CD4-positive, alpha-beta T cell (primary cell): ENCODE measurements at regions not wholly inside any gene's neighbourhood (a gene's known extent, or its start where the extent isn't known, plus 50 kb on each side); places are given as distances from the start of the nearest gene placed in this dataset.

Source experiments
- ATAC-seq: fragments of 200-7000 bp; cut with Tn5 transposase; one replicate; pipeline ENCODE4 v1.10.0; 2022; ENCODE audit warnings: mild to moderate bottlenecking; ENCODE audit not compliant: poor library complexity
- CTCF ChIA-PET: fragments of 350-600 bp; sonication (Branson Sonifier 250); formaldehyde crosslinking; loops from one replicate; lab custom pipeline; 2021; ENCODE audit warnings: antibody characterized with exemption, inconsistent platforms; lab: Charles Lee
- POLR2A ChIA-PET: fragments of 350-600 bp; sonication (Branson Sonifier 250); formaldehyde crosslinking; loops from one replicate; lab custom pipeline; 2021; ENCODE audit warnings: antibody characterized with exemption, inconsistent platforms; lab: Charles Lee
- DNase-seq, 14 experiments: peaks; one replicate each; pipeline ENCODE4 v3.0.0-alpha.2; 2013 to 2020; ENCODE audit warnings: mixed read lengths in 2 of 14
- H3K27ac ChIP-seq, 2 donors: one replicate each; pipeline versions ENCODE4 v1.5.1 to v1.7.0; 2013; ENCODE audit warnings: low read length in 2 of 2, low read depth in 1 of 2, mild to moderate bottlenecking in 1 of 2
- H3K27me3 ChIP-seq, 2 experiments: 1 replicate in 1 of 2; 2 replicates in 1 of 2; pipeline versions ENCODE4 v1.6.1 to v1.7.0; 2013; ENCODE audit warnings: low read length in 2 of 2, control low read depth in 1 of 2, mild to moderate bottlenecking in 1 of 2, moderate library complexity in 1 of 2; ENCODE audit not compliant: insufficient read depth in 2 of 2, control insufficient read depth in 1 of 2
- H3K36me3 ChIP-seq: one replicate; pipeline ENCODE4 v1.6.1; 2013; ENCODE audit warnings: low read length, control low read depth; ENCODE audit not compliant: insufficient read depth
- H3K4me1 ChIP-seq: one replicate; pipeline ENCODE4 v1.6.1; 2013; ENCODE audit warnings: low read length, control low read depth; ENCODE audit not compliant: insufficient read depth
- H3K4me3 ChIP-seq: one replicate; pipeline ENCODE4 v1.5.1; 2013; ENCODE audit warnings: mild to moderate bottlenecking, low read length, moderate library complexity
- H3K9me3 ChIP-seq, 2 experiments: 1 replicate in 1 of 2; 2 replicates in 1 of 2; pipeline versions ENCODE4 v1.6.1 to v1.7.0; 2013; ENCODE audit warnings: low read length in 2 of 2, mild to moderate bottlenecking in 2 of 2, control low read depth in 1 of 2, moderate library complexity in 1 of 2; ENCODE audit not compliant: control insufficient read depth in 1 of 2, insufficient read depth in 1 of 2
- H3K27ac Mint-ChIP-seq: one replicate; pipeline ENCODE4 v1.8.0; 2020; ENCODE audit warnings: mixed read lengths
- H3K27me3 Mint-ChIP-seq: one replicate; pipeline ENCODE4 v1.8.0; 2021; ENCODE audit warnings: mixed read lengths
- H3K36me3 Mint-ChIP-seq: one replicate; pipeline ENCODE4 v1.8.0; 2021; ENCODE audit warnings: low read depth, mixed read lengths
- H3K4me1 Mint-ChIP-seq: one replicate; pipeline ENCODE4 v1.8.0; 2021; ENCODE audit warnings: low read depth, mixed read lengths
- H3K4me3 Mint-ChIP-seq: one replicate; pipeline ENCODE4 v1.8.0; 2020; ENCODE audit warnings: mild to moderate bottlenecking, mixed read lengths
- H3K9me3 Mint-ChIP-seq: one replicate; pipeline ENCODE4 v1.8.0; 2020; ENCODE audit warnings: mixed read lengths
- intact Hi-C, 2 experiments: fragments of 100-400 bp; cut with DNase I in 1 of 2; cut with micrococcal nuclease in 1 of 2; formaldehyde crosslinking; loops; one replicate each; pipeline versions ENCODE4 v1.15.1 to v1.9.0; 2023 to 2025; cut with DNase I, micrococcal nuclease
- TF ChIP-seq, protein P1 (sequence below): fragments of 200-600 bp; IDR thresholded peaks from one replicate; pipeline ENCODE4 v1.8.0; 2022; ENCODE audit warnings: antibody characterized with exemption, mild to moderate bottlenecking

DNA sequence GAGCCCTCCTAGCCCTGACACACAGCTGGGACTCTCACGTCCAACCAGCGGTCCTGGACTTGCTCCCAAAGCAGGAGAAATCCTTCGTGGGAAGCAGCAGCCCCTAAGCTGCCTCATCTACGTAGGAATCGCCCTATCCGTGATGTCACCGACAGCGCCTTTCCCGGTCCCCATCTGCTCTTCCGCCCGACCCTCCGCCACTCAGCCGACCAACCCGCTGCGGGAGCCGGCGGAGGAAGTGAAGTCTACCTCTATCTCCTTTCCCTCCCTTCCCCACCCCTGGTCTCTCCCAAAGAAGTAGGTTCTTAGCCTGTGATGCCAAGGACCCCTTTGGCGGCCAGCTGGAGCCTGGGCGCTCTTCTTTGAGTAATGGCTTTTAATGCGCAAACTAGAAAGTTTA, 272.1 kb downstream of the FAM72C start:
- peaks cover 0 to 11% of the 10 kb centered on the region in 2 experiments for H3K9me3 ChIP-seq
- DNase-seq (no peak), ATAC-seq (no peak)
- no peak overlapping the region for H3K4me3 ChIP-seq
- Mint-ChIP-seq H3K27ac (no peak overlapping the region), H3K36me3 (no peaks in the 10 kb centered on the region), H3K4me1 (peaks cover 14% of the 10 kb centered on the region), H3K9me3 (no peaks in the 10 kb centered on the region), H3K4me3 (no peak overlapping the region), H3K27me3 (peaks cover 59% of the 10 kb centered on the region)
- no peaks in the 10 kb centered on the region for H3K36me3 ChIP-seq
- ChIA-PET POLR2A (no interaction called here), CTCF (no interaction called here)
- intact Hi-C loops = no loop called here
- TF ChIP-seq, protein P1, sequence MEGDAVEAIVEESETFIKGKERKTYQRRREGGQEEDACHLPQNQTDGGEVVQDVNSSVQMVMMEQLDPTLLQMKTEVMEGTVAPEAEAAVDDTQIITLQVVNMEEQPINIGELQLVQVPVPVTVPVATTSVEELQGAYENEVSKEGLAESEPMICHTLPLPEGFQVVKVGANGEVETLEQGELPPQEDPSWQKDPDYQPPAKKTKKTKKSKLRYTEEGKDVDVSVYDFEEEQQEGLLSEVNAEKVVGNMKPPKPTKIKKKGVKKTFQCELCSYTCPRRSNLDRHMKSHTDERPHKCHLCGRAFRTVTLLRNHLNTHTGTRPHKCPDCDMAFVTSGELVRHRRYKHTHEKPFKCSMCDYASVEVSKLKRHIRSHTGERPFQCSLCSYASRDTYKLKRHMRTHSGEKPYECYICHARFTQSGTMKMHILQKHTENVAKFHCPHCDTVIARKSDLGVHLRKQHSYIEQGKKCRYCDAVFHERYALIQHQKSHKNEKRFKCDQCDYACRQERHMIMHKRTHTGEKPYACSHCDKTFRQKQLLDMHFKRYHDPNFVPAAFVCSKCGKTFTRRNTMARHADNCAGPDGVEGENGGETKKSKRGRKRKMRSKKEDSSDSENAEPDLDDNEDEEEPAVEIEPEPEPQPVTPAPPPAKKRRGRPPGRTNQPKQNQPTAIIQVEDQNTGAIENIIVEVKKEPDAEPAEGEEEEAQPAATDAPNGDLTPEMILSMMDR = no peak
- H3K4me1 ChIP-seq = peaks cover 4% of the 10 kb centered on the region
- peaks cover 32 to 47% of the 10 kb centered on the region in 2 experiments for H3K27me3 ChIP-seq
- no peak overlapping the region for H3K27ac ChIP-seq

DNA sequence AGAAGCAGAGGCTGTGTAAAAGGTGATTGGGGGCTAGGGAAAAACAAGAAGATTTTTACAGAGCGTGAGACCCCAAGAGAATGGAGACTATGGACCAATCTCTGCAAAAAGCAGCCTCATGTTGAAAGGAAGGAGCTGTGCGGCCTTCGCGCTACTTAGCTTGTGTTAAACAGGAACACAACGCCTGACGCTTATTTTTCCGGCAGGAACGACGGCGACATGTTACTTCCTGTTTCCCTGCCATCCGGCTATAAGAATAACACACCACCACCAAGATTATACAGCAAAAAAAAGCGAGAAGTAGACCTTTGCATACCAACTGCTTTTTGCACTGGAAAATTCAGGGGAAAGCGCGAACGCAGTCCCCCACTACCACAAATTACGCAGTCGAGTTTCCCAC, 272.7 kb downstream of the FAM72C start:
- Histone ChIP-seq H3K36me3 (no peaks in the 10 kb centered on the region), H3K4me3 (no peak overlapping the region), H3K27ac (no peak overlapping the region), H3K4me1 (peaks cover 4% of the 10 kb centered on the region), H3K27me3 (peaks cover 34 to 53% of the 10 kb centered on the region in 2 experiments), H3K9me3 (peaks cover 0 to 11% of the 10 kb centered on the region in 2 experiments)
- ATAC-seq = no peak
- no peaks in the 10 kb centered on the region for H3K9me3 Mint-ChIP-seq
- TF ChIP-seq, protein P1 = no peak
- H3K27me3 Mint-ChIP-seq = peaks cover 65% of the 10 kb centered on the region
- H3K36me3 Mint-ChIP-seq = no peaks in the 10 kb centered on the region
- peaks cover 14% of the 10 kb centered on the region for H3K4me1 Mint-ChIP-seq
- ChIA-PET POLR2A (no interaction called here), CTCF (no interaction called here)
- no peak overlapping the region for H3K27ac Mint-ChIP-seq
- no peak overlapping the region for H3K4me3 Mint-ChIP-seq
- intact Hi-C loops = no loop called here
- DNase-seq = peak in 1 of 14 experiments; percentile 12

DNA sequence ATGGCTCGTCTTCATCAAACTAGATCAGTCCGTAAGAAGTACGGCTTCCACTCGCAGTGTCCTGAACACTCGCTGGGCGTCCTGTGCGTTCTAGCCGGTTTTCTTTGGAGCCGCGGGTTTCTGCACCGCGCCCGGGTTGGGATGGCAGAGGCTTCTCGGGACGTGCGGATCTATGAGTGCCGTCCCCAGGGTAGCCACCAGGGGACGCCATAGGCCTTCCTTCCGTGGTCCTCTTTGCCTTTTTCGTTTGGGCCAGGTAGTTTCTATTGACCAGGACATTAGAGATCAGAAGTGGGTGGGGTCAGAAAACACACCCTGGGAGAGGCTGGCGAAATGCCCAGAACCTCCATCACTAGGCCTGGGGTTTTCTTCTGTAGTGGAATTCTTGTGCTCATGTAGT, 273.8 kb downstream of the FAM72C start:
- H3K27ac ChIP-seq = no peak overlapping the region
- no peaks in the 10 kb centered on the region for H3K36me3 ChIP-seq
- H3K27me3 ChIP-seq = peaks cover 36 to 57% of the 10 kb centered on the region in 2 experiments
- Mint-ChIP-seq H3K27ac (no peak overlapping the region), H3K36me3 (no peaks in the 10 kb centered on the region), H3K9me3 (no peaks in the 10 kb centered on the region), H3K27me3 (peaks cover 76% of the 10 kb centered on the region), H3K4me3 (no peak overlapping the region), H3K4me1 (peaks cover 14% of the 10 kb centered on the region)
- no peak for ATAC-seq
- CTCF ChIA-PET = no interaction called here
- peak in 2 of 14 experiments; percentile 21 to 49 for DNase-seq
- peaks cover 0 to 11% of the 10 kb centered on the region in 2 experiments for H3K9me3 ChIP-seq
- TF ChIP-seq, protein P1 = no peak
- no peak overlapping the region for H3K4me3 ChIP-seq
- intact Hi-C loops = no loop called here
- H3K4me1 ChIP-seq = peaks cover 4% of the 10 kb centered on the region
- POLR2A ChIA-PET = no interaction called here
